HG02571 (cell line): ENCODE measurements at regions not wholly inside any gene's neighbourhood (a gene's known extent, or its start where the extent isn't known, plus 50 kb on each side); places are given as distances from the start of the nearest gene placed in this dataset.

Experiments
- ATAC-seq: cut with Tn5 transposase; IDR thresholded peaks from one replicate; pipeline ENCODE4 v1.9.1; 2021; ENCODE audit warnings: mild to moderate bottlenecking, moderate library complexity; ENCODE audit not compliant: unreplicated experiment

GRCh38 chr17:71399649-71400048 is 721.2 kb upstream of the SOX9 start:
- no peak for ATAC-seq

GRCh38 chr17:71402007-71402406 is 718.8 kb upstream of the SOX9 start:
- no peak for ATAC-seq

- no peak for ATAC-seq
These were observed 718.1 kb upstream of the SOX9 start for GRCh38 chr17:71402661-71403141.

DNA sequence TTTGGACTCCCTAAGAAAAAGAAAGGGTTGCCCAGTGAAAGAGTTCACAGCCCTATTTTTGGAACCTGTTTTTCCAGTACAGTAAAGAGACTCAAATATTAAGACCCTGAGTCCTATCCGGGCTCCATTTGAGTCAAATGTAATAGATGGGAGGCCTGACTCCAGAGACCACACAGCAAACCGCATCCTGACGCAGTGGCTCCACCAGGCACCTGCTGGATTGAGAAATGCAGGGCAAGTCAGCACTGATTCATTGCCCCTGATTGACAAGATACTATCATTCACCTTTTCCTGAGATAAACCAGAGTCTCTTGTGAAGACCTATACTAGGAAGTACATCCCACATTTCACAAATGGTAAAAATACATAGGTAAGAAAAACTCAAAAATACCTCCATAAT is 715.7 kb upstream of the SOX9 start:
- no peak for ATAC-seq

DNA sequence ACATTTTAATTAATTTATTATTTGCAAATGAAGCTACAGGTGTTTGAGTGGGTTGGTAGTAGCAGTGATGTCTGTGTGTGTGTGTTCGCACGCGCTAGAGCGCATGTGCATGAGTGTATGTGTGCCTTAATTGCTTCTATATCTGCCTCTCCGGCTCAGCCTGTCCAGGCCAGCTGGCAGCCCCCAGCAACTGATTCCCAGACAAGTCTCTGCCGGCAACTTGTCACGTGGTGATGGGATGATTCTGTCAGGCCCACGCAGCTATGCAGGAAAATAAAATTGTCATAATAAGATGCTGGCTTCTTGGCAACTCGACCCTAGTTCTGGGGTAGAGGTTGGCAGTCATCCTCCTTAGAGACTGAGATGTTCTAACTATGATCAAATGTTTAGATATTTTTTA is 712.8 kb upstream of the SOX9 start:
- ATAC-seq: no peak

DNA sequence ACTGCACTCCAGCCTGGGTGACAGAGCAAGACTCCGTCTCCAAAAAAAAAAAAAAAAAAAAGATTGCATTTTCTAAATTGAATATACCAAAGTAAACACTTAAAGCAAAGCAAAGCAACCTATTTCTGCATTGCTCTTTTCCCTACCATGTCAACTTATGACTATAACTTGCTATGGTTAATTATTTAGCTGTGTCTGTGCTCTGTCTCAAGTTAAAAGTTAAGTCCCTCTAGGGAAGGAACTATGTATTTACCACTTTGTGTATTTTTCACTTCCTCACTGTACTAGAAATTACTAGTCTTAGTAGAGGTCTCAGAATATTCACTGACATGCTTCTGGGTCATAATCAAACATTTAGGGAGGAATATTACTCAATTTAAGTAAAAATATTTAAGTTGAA is 711.7 kb upstream of the SOX9 start:
- no peak for ATAC-seq

DNA sequence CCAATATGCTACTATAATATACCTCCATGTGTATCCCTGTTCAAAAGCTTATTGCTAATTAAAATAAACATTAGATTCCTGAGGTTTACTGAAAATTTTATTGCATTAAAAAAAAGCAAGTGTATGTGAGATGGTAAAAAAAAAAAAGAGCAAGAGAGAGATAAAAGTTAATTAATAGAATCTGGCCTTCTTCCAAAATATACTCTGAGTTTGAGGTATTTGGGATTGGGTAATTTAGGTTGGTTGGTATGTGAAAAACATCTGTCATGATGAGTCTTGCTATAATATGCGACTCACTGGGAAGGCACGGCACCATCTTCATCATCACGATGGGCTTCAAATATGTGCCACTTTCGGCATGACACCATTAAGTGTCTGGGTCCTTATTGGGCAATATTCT is 711.1 kb upstream of the SOX9 start:
- ATAC-seq: no peak

GRCh38 chr17:71412803-71413202 is 708.0 kb upstream of the SOX9 start:
- ATAC-seq: no peak

DNA sequence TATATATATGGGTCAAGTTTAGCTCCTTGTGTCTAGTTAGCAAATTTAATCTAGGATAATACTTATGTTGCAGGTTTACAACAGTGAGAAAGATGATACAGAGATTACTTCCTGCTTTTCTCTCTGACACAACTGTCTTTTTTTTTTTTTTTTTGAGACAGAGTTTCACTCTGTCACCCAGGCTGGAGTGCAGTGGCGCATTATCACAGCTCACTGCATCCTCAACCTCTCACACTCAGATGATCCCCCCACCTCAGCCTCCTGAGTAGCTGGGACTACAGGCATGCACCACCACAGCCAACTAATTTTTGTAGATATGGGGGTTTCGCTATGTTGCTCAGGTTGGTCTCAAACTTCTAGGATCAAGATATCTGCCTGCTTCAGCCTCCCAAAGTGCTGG is 706.9 kb upstream of the SOX9 start:
- ATAC-seq: no peak

DNA sequence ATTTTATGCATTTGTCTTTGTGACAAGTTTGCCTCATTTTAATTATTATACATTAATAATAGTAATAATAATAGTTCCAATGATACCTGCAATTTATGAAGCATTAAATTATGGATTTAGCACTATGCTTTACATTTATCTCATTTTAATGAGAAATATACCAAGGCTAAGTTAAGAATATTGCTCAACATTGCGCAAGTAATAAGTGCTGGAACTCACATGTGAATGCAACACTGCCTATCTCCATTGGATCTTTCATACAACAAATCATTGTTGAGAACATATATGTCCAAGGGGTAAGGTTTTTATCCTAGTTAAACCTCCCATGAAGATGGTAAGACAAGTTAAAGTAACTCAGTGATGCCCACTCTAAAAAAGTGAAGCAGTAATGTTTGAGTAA is 703.7 kb upstream of the SOX9 start:
- no peak for ATAC-seq

GRCh38 chr17:71422968-71423367 is 697.9 kb upstream of the SOX9 start:
- ATAC-seq: no peak

GRCh38 chr17:71423871-71424546 is 696.8 kb upstream of the SOX9 start:
- ATAC-seq: no peak

DNA sequence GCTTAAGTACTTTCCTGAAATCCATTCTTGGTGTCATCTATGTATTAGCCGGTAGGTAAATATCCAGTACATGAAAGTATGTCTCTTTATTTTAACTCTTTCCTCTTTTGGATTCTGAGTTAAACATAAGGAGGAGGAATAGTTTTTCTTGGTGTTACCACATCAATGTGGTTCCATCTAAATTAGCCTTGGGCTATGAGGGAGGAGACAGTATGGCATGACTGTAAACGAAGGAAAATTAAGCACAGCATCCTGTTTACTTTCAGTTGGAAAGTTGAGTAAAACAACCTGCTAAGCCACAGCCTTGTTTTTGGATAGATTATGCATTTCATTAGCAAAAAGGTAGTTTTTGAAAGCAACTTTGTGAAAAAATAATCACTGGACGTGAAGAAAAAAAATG is 693.0 kb upstream of the SOX9 start:
- ATAC-seq: no peak

DNA sequence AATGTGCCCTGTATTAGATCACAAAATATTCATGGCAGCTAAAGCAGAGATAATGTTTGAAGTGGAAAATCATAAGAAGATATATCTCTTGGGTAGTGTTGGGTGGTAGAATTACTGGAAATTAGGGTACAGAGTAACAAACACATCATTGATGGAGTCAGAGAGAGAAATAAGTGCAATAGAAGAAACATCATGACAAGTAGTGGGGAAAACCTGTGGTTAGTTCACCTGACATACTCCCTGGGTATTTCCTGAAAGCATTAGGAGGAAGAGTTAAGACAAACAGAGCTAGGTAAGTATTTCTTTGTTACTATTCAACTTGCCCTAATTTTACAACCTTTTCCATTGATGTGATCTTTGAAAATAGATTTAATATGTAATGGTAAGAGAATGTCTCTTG is 691.9 kb upstream of the SOX9 start:
- no peak for ATAC-seq

DNA sequence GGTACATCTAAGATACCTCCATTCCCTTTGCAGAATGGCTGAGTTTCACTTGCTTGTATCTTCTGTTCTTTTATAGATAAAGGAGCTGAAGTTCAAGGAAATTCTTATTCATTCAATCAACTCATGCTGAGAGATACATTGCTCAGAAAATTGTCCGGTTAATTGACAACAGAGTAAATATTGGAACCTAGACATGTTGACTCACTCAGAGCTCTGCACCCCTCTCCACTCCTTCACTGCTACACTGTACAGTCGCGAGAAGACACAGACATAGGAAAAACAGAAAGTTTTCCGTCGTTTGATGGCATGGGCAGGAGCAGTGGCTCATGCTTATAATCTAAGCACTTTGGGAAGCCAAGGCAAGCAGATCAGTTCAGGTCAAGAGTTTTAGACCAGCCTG is 690.5 kb upstream of the SOX9 start:
- no peak for ATAC-seq

DNA sequence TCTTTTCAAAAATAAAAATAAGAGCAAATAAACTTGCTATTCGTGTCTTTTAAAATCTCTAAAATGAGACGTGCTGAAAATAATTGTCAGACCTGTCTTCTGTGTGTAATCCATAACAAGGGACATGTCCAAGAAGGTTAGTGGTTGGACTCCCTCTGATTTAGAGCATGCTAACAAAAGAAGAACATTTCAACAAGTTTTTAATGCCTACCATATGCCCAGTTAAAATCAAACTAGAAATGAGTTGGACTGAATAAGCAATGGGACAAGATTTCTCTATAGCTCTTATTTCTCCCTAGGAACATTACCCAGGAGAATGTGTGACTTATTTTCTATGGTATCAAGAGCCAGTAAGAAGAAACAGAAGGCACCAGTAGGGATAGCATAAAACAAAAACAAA is 689.7 kb upstream of the SOX9 start:
- no peak for ATAC-seq

- ATAC-seq: no peak
These were observed 688.2 kb upstream of the SOX9 start for GRCh38 chr17:71432378-71433315.

DNA sequence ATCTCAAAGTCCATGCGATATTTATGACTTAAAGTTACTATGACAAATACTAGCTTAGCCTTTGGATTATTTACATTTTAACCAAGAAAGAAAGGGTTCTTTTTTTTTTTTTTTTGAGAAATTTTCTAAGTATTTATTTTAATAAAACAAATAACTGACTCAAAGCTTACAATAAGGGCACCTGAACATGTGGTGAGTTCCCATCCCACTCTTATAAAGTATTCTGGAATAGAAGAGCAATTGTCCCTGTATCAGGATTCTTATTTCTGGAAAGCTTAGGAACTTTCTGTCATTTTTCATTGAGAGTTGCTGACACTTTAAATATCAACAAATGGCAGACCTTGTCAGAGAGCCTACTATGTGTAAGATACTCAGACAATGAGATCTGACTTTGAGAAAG is 686.1 kb upstream of the SOX9 start:
- no peak for ATAC-seq

- no peak for ATAC-seq
These were observed 684.3 kb upstream of the SOX9 start for GRCh38 chr17:71436479-71436878.

- no peak for ATAC-seq
These were observed 683.7 kb upstream of the SOX9 start for GRCh38 chr17:71437166-71437565.

DNA sequence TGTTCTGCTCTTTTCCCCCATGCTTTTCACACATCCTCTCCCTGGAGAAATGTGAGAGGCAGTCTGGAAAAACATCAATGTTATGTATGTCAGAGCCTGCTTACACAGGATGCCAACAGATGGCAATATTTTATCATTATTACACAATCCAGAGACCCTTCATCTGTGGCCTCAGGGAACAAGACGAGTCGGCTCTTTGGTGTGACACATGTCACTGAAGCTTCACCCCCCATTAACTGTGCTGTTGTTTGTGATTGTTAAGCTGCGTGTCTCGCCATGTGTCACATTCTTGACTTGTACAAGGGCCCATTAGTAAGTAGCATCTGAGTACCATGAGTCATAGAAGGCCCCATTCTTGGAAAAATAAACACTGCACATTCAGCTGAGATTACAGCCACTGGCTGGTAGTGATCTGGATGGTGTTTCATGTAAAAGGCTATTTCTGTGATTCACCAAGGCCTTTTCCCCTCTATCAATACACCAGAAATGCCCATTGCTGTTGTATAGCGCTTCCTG is 682.1 kb upstream of the SOX9 start:
- no peak for ATAC-seq

- no peak for ATAC-seq
These were observed 680.3 kb upstream of the SOX9 start for GRCh38 chr17:71440513-71440912.
